AG04450 (cell line): ENCODE measurements at regions not wholly inside any gene's neighbourhood (a gene's known extent, or its start where the extent isn't known, plus 50 kb on each side); places are given as distances from the start of the nearest gene placed in this dataset.

ENCODE experiments used
- CTCF ChIA-PET: fragments of 300-600, 350-600 bp; formaldehyde crosslinking; extraction: SDS; loops from one replicate; lab custom pipeline; 2022; ENCODE audit warnings: antibody characterized with exemption, inconsistent platforms; lab: Charles Lee
- POLR2A ChIA-PET: fragments of 350-600 bp; formaldehyde crosslinking; extraction: SDS; loops from one replicate; lab custom pipeline; 2021; ENCODE audit warnings: antibody characterized with exemption, inconsistent platforms; lab: Yijun Ruan, JAX
- DNase-seq: peaks from one replicate; pipeline ENCODE4 v3.0.0-alpha.2; 2011; ENCODE audit warnings: low read depth, low spot score
- H3K27ac ChIP-seq: one replicate; pipeline ENCODE4 v1.5.1; 2012; ENCODE audit warnings: low read depth, low read length, control low read depth
- H3K27me3 ChIP-seq: one replicate; pipeline ENCODE4 v1.6.0; 2012; ENCODE audit warnings: low read length; ENCODE audit not compliant: control insufficient read depth, insufficient read depth
- H3K4me3 ChIP-seq: 2 replicates; pipeline ENCODE4 v1.5.1; 2011; ENCODE audit warnings: mild to moderate bottlenecking, low read depth, low read length, control low read depth
- H3K9me3 ChIP-seq: 2 replicates; pipeline ENCODE4 v1.5.1; 2012; ENCODE audit warnings: low read length; ENCODE audit not compliant: control insufficient read depth, insufficient read depth
- TF ChIP-seq, protein P1 (sequence below): IDR thresholded peaks from 2 replicates; pipeline ENCODE4 v1.5.1; 2011; ENCODE audit warnings: low read depth, low read length, control low read depth, inconsistent platforms

DNA sequence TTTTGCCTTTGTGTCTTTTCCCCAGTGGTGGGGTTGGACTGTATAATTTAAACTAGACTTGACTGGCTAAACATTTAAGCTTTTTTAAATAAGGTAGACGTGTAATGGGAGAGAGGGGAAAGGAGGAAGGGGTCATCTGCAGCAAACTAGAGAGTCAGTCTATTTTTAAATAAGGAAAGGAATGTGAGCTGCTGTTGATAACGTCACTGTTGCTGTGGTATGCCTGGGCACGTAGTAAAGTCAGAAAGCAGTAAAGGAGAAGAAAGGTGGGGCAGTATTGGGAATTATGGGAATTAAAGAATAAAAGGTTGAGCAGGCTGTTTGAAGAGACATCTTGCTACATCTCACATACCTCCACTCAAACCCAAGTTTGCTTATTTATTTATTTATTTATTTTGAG lies 80.4 kb upstream of the FSHB start:
- H3K9me3 ChIP-seq: no peaks in the 10 kb centered on the region
- H3K27ac ChIP-seq: no peak overlapping the region
- POLR2A ChIA-PET: no interaction called here
- no peak overlapping the region for H3K4me3 ChIP-seq
- CTCF ChIA-PET: interaction anchor here (4.6 to 6.9 kb wide), 2 partner anchors 8 to 22 kb away, joined by 15 to 53 read pairs; no protein-coding TSS in a partner anchor
- H3K27me3 ChIP-seq: no peaks in the 10 kb centered on the region
- no peak for DNase-seq
- TF ChIP-seq, protein P1, sequence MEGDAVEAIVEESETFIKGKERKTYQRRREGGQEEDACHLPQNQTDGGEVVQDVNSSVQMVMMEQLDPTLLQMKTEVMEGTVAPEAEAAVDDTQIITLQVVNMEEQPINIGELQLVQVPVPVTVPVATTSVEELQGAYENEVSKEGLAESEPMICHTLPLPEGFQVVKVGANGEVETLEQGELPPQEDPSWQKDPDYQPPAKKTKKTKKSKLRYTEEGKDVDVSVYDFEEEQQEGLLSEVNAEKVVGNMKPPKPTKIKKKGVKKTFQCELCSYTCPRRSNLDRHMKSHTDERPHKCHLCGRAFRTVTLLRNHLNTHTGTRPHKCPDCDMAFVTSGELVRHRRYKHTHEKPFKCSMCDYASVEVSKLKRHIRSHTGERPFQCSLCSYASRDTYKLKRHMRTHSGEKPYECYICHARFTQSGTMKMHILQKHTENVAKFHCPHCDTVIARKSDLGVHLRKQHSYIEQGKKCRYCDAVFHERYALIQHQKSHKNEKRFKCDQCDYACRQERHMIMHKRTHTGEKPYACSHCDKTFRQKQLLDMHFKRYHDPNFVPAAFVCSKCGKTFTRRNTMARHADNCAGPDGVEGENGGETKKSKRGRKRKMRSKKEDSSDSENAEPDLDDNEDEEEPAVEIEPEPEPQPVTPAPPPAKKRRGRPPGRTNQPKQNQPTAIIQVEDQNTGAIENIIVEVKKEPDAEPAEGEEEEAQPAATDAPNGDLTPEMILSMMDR: no peak

DNA sequence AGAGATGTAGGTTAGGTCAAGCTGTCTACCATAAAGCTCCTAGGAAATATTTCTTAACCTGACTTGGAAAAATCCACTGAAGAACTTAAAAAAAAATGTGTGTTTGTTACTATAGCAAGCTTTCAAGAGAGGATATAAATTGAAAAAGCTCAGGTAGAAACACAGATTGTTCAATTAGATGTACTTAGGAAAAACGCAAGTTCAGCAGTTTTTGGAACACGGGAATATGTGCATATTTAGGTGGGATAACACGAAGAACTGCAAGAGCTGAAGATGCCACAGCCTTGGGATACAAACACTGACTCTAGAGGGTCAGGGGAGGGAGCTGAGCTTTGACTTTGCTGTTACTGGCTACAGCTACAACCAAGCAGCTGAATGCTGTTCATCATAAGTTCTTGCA lies 77.8 kb upstream of the FSHB start:
- ChIA-PET POLR2A (no interaction called here), CTCF (interaction anchor here (0.6 to 6.9 kb wide), 2 partner anchors 10 to 721 kb away, joined by 4 to 53 read pairs; no protein-coding TSS in a partner anchor)
- Histone ChIP-seq H3K4me3 (no peak overlapping the region), H3K27me3 (no peaks in the 10 kb centered on the region), H3K27ac (no peak overlapping the region), H3K9me3 (no peaks in the 10 kb centered on the region)
- TF ChIP-seq, protein P1: no peak
- no peak for DNase-seq

DNA sequence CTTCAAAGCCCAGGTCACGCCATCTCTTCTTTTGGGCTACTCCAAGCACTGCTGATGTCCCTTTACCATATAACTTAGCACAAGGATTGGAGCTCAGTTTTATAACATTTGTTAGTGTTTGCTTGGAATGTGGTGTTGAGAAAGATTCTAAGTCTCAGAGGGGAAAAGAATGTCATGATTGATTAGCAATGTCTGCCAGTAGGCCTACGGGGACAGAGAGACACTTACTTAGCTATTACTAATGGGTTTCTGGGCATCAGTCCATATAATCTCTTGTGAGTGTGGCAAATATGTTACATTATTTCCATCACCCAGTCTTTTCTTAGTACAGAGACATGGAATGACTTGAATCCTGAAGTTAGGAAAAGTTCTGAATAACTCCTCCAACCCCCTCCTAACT lies 75.4 kb upstream of the FSHB start:
- CTCF ChIA-PET: interaction anchor here (1.4 to 6.9 kb wide), 2 partner anchors 13 to 26 kb away, joined by 4 to 53 read pairs; no protein-coding TSS in a partner anchor
- POLR2A ChIA-PET: no interaction called here
- H3K9me3 ChIP-seq: no peaks in the 10 kb centered on the region
- no peaks in the 10 kb centered on the region for H3K27me3 ChIP-seq
- TF ChIP-seq, protein P1: no peak
- no peak for DNase-seq
- H3K27ac ChIP-seq: no peak overlapping the region
- no peak overlapping the region for H3K4me3 ChIP-seq

DNA sequence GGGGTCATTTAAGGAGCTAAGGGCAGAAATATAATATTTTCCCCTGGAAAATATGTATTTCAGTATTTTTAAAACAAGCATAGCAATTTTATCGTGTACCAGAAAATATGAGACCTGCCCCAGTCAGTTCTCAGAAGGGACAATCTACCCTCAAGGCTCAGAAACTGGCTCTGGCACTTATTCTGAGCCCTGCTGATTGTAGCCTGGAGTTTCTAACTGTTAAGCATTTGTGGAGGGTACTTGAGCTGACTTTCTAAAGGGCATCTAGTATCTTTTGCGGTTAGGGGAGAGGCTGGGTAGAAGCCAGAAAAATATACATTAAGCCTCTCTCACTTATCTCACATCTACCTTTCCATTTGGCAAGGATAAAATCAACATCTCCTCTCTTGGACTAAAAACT lies 71.3 kb upstream of the FSHB start:
- CTCF ChIA-PET: interaction anchor here (2.3 kb wide), 1 partner anchor 16 kb away, joined by 12 read pairs; no protein-coding TSS in a partner anchor
- H3K27me3 ChIP-seq: no peaks in the 10 kb centered on the region
- DNase-seq: no peak

DNA sequence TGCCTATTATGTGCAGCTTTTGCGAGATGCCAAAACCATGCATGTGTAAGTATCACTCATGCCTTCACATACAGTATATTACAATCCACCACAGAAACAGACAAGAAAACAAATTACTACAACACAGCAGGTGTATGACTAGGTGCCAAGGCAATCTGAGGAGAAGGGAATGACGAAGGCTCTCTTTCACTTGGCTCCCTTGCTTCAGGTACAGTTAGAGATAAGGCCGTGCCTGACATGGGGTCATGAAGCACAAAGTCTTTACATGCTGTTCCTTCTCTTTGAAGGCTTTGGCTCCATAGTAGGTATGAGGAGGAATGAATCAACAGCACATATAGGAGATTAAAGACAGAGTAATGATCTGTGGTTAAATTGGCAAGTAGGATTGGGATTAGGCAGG lies 65.2 kb upstream of the FSHB start:
- Histone ChIP-seq H3K27me3 (no peaks in the 10 kb centered on the region), H3K9me3 (no peaks in the 10 kb centered on the region), H3K27ac (no peak overlapping the region), H3K4me3 (no peak overlapping the region)
- TF ChIP-seq, protein P1: no peak
- POLR2A ChIA-PET: no interaction called here
- no peak for DNase-seq
- CTCF ChIA-PET: interaction anchor here (0.6 to 1.7 kb wide), 3 partner anchors 22 to 31 kb away, joined by 3 to 16 read pairs (median 3); no protein-coding TSS in a partner anchor

More for the DNA sequence above, 71.3 kb upstream of the FSHB start:
- POLR2A ChIA-PET: no interaction called here
- Histone ChIP-seq H3K4me3 (no peak overlapping the region), H3K27ac (no peak overlapping the region), H3K9me3 (no peaks in the 10 kb centered on the region)
- TF ChIP-seq, protein P1: no peak
